ENCODE measurements at regions not wholly inside any gene's neighbourhood (a gene's known extent, or its start where the extent isn't known, plus 50 kb on each side); places are given as distances from the start of the nearest gene placed in this dataset.

DNA sequence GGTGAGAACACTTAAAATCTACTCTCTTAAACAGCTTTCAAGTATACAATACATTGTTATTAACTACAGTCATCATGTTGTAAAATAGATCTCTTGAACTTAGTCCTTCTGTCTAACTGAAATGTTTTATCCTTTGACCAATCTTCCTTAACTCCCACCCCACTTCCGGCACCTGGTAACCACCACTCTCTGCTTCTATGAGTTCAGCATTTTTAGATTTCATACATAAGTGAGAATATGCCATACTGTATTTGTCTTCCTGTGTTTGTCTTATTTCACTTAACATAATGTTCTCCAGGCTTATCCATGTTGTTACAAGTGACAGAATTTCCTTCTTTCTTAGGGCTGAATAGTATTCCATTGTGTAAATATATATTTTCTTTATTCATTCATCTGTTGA lies 144.1 kb upstream of the TRPC4 start:
- Histone ChIP-seq H2AK5ac (ENCODE audit: low read length, severe bottlenecking) (no peak overlapping the region), H3K4ac (ENCODE audit: low read depth in 1 of 2, low read length in 2 of 2) (no peak overlapping the region), H2BK12ac (ENCODE audit: low read length in 2 of 2) (no peak overlapping the region), H4K8ac (ENCODE audit: low read length) (no peak overlapping the region), H3K9ac (ENCODE audit: low read length) (no peak overlapping the region), H3K14ac (ENCODE audit: low read length in 2 of 2) (no peak overlapping the region), H3K4me1 (ENCODE audit: control insufficient read depth, insufficient read depth, low read depth, low read length) (no peaks in the 10 kb centered on the region), H3K18ac (ENCODE audit: low read depth in 1 of 2, low read length in 2 of 2) (no peak overlapping the region), H3K4me2 (ENCODE audit: low read length, poor library complexity, severe bottlenecking) (no peak overlapping the region), H3K36me3 (ENCODE audit: control insufficient read depth in 1 of 2, insufficient read depth in 2 of 2, low read depth in 1 of 2, low read length in 2 of 2) (no peaks in the 10 kb centered on the region), H4K91ac (ENCODE audit: low read length) (no peak overlapping the region), H3K9me3 (ENCODE audit: control insufficient read depth, low read length) (peaks cover 12% of the 10 kb centered on the region), H3K27me3 (ENCODE audit: control insufficient read depth in 1 of 2, insufficient read depth in 1 of 2, low read length in 2 of 2) (no peaks in the 10 kb centered on the region), H3K27ac (ENCODE audit: low read length, poor library complexity, severe bottlenecking) (no peak overlapping the region), H2BK120ac (ENCODE audit: low read depth, low read length) (no peak overlapping the region), H3K23ac (ENCODE audit: low read length in 2 of 2) (no peak overlapping the region), H2AFZ (ENCODE audit: low read depth, low read length) (no peak overlapping the region), H3K4me3 (ENCODE audit: insufficient read depth in 1 of 2, low read depth in 1 of 2, low read length in 2 of 2) (no peak overlapping the region), H2BK5ac (ENCODE audit: low read depth, low read length, poor library complexity, severe bottlenecking) (no peak overlapping the region), H2BK15ac (ENCODE audit: low read depth, poor library complexity, severe bottlenecking) (no peak overlapping the region), H3K79me1 (replicated peaks; ENCODE audit: low read length, poor library complexity, severe bottlenecking) (no peaks in the 10 kb centered on the region)
- WGBS: no CpG with 5 or more reads among the region's 1 CpG
- DNase-seq: no peak

DNA sequence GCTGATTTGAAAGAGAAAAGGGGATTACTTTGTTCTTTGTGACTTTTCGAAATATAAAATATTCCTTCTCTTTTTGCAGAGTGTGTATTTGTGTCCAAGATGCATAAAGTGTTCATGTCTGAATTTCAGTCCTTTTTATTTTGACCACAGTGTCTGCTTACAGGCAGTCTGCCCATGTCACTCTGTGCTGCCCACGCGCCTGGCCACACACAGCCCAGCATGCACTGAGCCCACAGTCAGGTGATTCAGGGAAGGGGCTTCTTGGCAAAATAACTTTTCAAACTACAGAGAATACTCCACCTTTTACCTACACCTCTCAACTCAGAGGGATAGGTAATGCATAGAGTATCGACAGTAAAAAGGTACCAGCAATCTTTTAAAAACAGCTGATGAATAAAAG lies 142.5 kb upstream of the TRPC4 start:
- Histone ChIP-seq H3K9me3 (ENCODE audit: control insufficient read depth, low read length) (peaks cover 3% of the 10 kb centered on the region), H2BK15ac (ENCODE audit: low read depth, poor library complexity, severe bottlenecking) (no peak overlapping the region), H3K27me3 (ENCODE audit: control insufficient read depth in 1 of 2, insufficient read depth in 1 of 2, low read length in 2 of 2) (no peaks in the 10 kb centered on the region), H2BK120ac (ENCODE audit: low read depth, low read length) (no peak overlapping the region), H3K36me3 (ENCODE audit: control insufficient read depth in 1 of 2, insufficient read depth in 2 of 2, low read depth in 1 of 2, low read length in 2 of 2) (no peaks in the 10 kb centered on the region), H2AK5ac (ENCODE audit: low read length, severe bottlenecking) (no peak overlapping the region), H4K91ac (ENCODE audit: low read length) (no peak overlapping the region), H3K23ac (ENCODE audit: low read length in 2 of 2) (no peak overlapping the region), H3K14ac (ENCODE audit: low read length in 2 of 2) (peak overlapping the region in 1 of 2 experiments; percentile 48), H3K9ac (ENCODE audit: low read length) (no peak overlapping the region), H3K4me1 (ENCODE audit: control insufficient read depth, insufficient read depth, low read depth, low read length) (no peaks in the 10 kb centered on the region), H2AFZ (ENCODE audit: low read depth, low read length) (peak overlapping the region; percentile 53), H3K4me2 (ENCODE audit: low read length, poor library complexity, severe bottlenecking) (no peak overlapping the region), H3K79me1 (replicated peaks; ENCODE audit: low read length, poor library complexity, severe bottlenecking) (no peaks in the 10 kb centered on the region), H3K4ac (ENCODE audit: low read depth in 1 of 2, low read length in 2 of 2) (no peak overlapping the region), H2BK12ac (ENCODE audit: low read length in 2 of 2) (no peak overlapping the region), H3K27ac (ENCODE audit: low read length, poor library complexity, severe bottlenecking) (no peak overlapping the region), H3K4me3 (ENCODE audit: insufficient read depth in 1 of 2, low read depth in 1 of 2, low read length in 2 of 2) (no peak overlapping the region), H4K8ac (ENCODE audit: low read length) (no peak overlapping the region), H3K18ac (ENCODE audit: low read depth in 1 of 2, low read length in 2 of 2) (no peak overlapping the region), H2BK5ac (ENCODE audit: low read depth, low read length, poor library complexity, severe bottlenecking) (no peak overlapping the region)
- 90% methylated on average over 2 of the region's 4 CpGs for WGBS
- DNase-seq: no peak

DNA sequence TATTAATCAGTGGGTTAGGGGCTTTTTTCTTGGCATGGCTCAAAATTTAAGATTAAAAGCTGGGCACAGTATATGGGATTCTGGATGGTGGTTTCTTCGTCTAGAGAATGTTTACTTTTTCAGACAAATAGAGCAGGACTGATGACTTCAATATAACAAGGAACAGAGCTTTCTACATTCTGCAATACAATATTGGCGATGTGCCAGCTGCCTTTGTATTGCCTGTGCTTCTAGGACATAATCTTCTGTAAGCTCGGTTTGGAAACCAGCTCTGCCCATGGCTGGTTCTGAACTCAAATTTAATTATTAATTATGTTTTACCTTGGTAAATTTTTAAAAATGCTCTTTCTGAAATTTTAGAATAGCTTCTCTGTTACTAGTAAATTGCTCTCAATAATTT lies 139.1 kb upstream of the TRPC4 start:
- Histone ChIP-seq H3K36me3 (ENCODE audit: control insufficient read depth in 1 of 2, insufficient read depth in 2 of 2, low read depth in 1 of 2, low read length in 2 of 2) (no peaks in the 10 kb centered on the region), H4K8ac (ENCODE audit: low read length) (no peak overlapping the region), H3K23ac (ENCODE audit: low read length in 2 of 2) (no peak overlapping the region), H2BK15ac (ENCODE audit: low read depth, poor library complexity, severe bottlenecking) (no peak overlapping the region), H3K9ac (ENCODE audit: low read length) (no peak overlapping the region), H3K9me3 (ENCODE audit: control insufficient read depth, low read length) (no peaks in the 10 kb centered on the region), H2BK5ac (ENCODE audit: low read depth, low read length, poor library complexity, severe bottlenecking) (no peak overlapping the region), H3K27me3 (ENCODE audit: control insufficient read depth in 1 of 2, insufficient read depth in 1 of 2, low read length in 2 of 2) (no peaks in the 10 kb centered on the region), H3K79me1 (replicated peaks; ENCODE audit: low read length, poor library complexity, severe bottlenecking) (no peaks in the 10 kb centered on the region), H3K4me2 (ENCODE audit: low read length, poor library complexity, severe bottlenecking) (no peak overlapping the region), H3K14ac (ENCODE audit: low read length in 2 of 2) (no peak overlapping the region), H2BK120ac (ENCODE audit: low read depth, low read length) (no peak overlapping the region), H3K4ac (ENCODE audit: low read depth in 1 of 2, low read length in 2 of 2) (no peak overlapping the region), H2AK5ac (ENCODE audit: low read length, severe bottlenecking) (no peak overlapping the region), H3K18ac (ENCODE audit: low read depth in 1 of 2, low read length in 2 of 2) (no peak overlapping the region), H4K91ac (ENCODE audit: low read length) (no peak overlapping the region), H3K4me3 (ENCODE audit: insufficient read depth in 1 of 2, low read depth in 1 of 2, low read length in 2 of 2) (no peak overlapping the region), H2AFZ (ENCODE audit: low read depth, low read length) (no peak overlapping the region), H3K27ac (ENCODE audit: low read length, poor library complexity, severe bottlenecking) (no peak overlapping the region), H2BK12ac (ENCODE audit: low read length in 2 of 2) (no peak overlapping the region), H3K4me1 (ENCODE audit: control insufficient read depth, insufficient read depth, low read depth, low read length) (no peaks in the 10 kb centered on the region)
- WGBS: 60% methylated on average over 2 of the region's 3 CpGs
- DNase-seq: peak; percentile 6

DNA sequence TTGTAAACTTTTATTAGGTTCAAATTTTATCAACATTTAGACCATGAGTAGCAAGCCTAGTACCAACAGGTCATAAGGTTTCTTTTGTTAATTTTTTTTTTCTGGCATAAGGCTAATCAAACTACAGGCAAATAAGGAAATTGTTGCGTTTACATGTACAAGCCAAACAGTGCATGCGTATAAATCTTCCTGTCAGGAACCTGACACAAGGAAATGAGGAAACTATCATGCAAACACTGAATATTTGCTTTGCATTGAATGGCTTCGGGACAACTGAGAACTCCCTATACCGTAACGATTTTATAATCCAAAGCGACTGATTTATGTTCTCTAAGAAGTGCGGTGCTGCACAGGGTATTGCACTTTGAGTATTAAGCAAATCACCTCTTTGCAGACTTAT lies 133.0 kb upstream of the TRPC4 start:
- Histone ChIP-seq H3K27ac (ENCODE audit: low read length, poor library complexity, severe bottlenecking) (no peak overlapping the region), H2AK5ac (ENCODE audit: low read length, severe bottlenecking) (no peak overlapping the region), H3K9me3 (ENCODE audit: control insufficient read depth, low read length) (no peaks in the 10 kb centered on the region), H3K9ac (ENCODE audit: low read length) (no peak overlapping the region), H2BK12ac (ENCODE audit: low read length in 2 of 2) (no peak overlapping the region), H2AFZ (ENCODE audit: low read depth, low read length) (no peak overlapping the region), H3K4ac (ENCODE audit: low read depth in 1 of 2, low read length in 2 of 2) (no peak overlapping the region), H3K4me1 (ENCODE audit: control insufficient read depth, insufficient read depth, low read depth, low read length) (no peaks in the 10 kb centered on the region), H3K79me1 (replicated peaks; ENCODE audit: low read length, poor library complexity, severe bottlenecking) (no peaks in the 10 kb centered on the region), H2BK5ac (ENCODE audit: low read depth, low read length, poor library complexity, severe bottlenecking) (no peak overlapping the region), H4K8ac (ENCODE audit: low read length) (no peak overlapping the region), H3K4me2 (ENCODE audit: low read length, poor library complexity, severe bottlenecking) (no peak overlapping the region), H3K18ac (ENCODE audit: low read depth in 1 of 2, low read length in 2 of 2) (no peak overlapping the region), H3K4me3 (ENCODE audit: insufficient read depth in 1 of 2, low read depth in 1 of 2, low read length in 2 of 2) (no peak overlapping the region), H3K14ac (ENCODE audit: low read length in 2 of 2) (no peak overlapping the region), H2BK120ac (ENCODE audit: low read depth, low read length) (no peak overlapping the region), H4K91ac (ENCODE audit: low read length) (no peak overlapping the region), H2BK15ac (ENCODE audit: low read depth, poor library complexity, severe bottlenecking) (no peak overlapping the region), H3K23ac (ENCODE audit: low read length in 2 of 2) (no peak overlapping the region), H3K36me3 (ENCODE audit: control insufficient read depth in 1 of 2, insufficient read depth in 2 of 2, low read depth in 1 of 2, low read length in 2 of 2) (no peaks in the 10 kb centered on the region), H3K27me3 (ENCODE audit: control insufficient read depth in 1 of 2, insufficient read depth in 1 of 2, low read length in 2 of 2) (no peaks in the 10 kb centered on the region)
- WGBS: 48% methylated on average over 7 of the region's 7 CpGs
- DNase-seq: no peak

All from mesenchymal stem cell (in vitro differentiated cells and primary cell).